Neural cell (in vitro differentiated cells): ENCODE measurements at regions not wholly inside any gene's neighbourhood (a gene's known extent, or its start where the extent isn't known, plus 50 kb on each side); places are given as distances from the start of the nearest gene placed in this dataset.

Experiments
- EP300 ChIP-seq: fragments of 450-650 bp; conservative IDR thresholded peaks from 2 replicates; pipeline ENCODE4 v1.6.1; 2014; ENCODE audit warnings: antibody characterized with exemption, mild to moderate bottlenecking, moderate library complexity; ENCODE audit not compliant: poor library complexity, severe bottlenecking
- MXI1 ChIP-seq: fragments of 450-650 bp; conservative IDR thresholded peaks from 2 replicates; pipeline ENCODE4 v1.6.1; 2014; ENCODE audit warnings: antibody characterized with exemption, mild to moderate bottlenecking; ENCODE audit not compliant: poor library complexity, severe bottlenecking
- POLR2AphosphoS5 ChIP-seq: IDR thresholded peaks from 2 replicates; pipeline ENCODE4 v1.6.1; 2012
- TF ChIP-seq, protein P1 (sequence below): fragments of 450-650 bp; IDR thresholded peaks from 2 replicates; pipeline ENCODE4 v1.5.1; 2014; ENCODE audit warnings: antibody characterized with exemption, mild to moderate bottlenecking, moderate library complexity; ENCODE audit not compliant: poor library complexity, severe bottlenecking

DNA sequence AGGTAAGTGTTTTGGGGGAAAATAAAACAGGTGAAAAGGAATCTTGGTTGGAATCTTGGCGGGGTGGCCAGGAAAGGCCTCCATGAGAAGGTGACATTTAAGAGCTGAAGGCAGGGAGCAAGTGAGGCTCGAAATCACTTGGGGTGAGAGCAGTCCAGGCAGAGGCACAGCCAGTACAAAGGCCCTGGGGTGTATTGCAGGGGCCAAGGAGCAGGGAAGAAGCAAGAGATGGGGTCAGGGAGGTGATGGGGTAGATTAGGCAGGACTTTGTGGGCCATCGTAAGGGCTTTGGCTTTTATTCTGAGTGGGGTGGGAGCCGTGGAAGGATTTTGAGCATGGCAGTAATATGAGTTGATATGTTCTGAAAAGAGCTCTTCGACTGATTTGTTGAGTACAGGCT, 551.1 kb downstream of the MN1 start:
- TF ChIP-seq POLR2AphosphoS5 (no peak), EP300 (no peak), MXI1 (no peak)
- TF ChIP-seq, protein P1, sequence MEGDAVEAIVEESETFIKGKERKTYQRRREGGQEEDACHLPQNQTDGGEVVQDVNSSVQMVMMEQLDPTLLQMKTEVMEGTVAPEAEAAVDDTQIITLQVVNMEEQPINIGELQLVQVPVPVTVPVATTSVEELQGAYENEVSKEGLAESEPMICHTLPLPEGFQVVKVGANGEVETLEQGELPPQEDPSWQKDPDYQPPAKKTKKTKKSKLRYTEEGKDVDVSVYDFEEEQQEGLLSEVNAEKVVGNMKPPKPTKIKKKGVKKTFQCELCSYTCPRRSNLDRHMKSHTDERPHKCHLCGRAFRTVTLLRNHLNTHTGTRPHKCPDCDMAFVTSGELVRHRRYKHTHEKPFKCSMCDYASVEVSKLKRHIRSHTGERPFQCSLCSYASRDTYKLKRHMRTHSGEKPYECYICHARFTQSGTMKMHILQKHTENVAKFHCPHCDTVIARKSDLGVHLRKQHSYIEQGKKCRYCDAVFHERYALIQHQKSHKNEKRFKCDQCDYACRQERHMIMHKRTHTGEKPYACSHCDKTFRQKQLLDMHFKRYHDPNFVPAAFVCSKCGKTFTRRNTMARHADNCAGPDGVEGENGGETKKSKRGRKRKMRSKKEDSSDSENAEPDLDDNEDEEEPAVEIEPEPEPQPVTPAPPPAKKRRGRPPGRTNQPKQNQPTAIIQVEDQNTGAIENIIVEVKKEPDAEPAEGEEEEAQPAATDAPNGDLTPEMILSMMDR = no peak
